ENCODE measurements at regions not wholly inside any gene's neighbourhood (a gene's known extent, or its start where the extent isn't known, plus 50 kb on each side); places are given as distances from the start of the nearest gene placed in this dataset.

DNA sequence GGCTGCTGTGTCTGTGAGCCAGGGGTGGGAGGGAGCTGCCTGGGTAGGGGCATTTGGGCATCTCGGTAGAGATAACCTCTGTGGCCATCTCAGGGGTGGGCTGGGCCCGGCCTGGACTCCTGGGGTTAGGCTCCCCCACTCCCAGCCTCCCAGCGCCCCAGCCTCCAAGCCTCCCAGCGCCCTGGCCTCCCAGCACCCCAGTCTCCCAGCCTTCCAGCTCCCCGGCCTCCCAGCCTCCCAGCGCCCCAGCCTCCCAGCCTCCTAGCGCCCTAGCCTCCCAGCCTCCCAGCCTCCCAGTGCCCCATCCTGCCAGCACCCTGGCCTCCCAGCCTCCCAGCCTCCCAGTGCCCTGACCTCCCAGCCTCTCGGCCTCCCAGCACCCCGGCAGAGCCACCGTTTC is 85.1 kb upstream of the TTC34 start:
- Histone ChIP-seq H3K4me2 (no peak overlapping the region), H3K4me1 (no peaks in the 10 kb centered on the region), H3K4me3 (no peak overlapping the region), H3K9me3 (ENCODE audit: low read depth) (peaks cover 8% of the 10 kb centered on the region), H2AFZ (replicated peaks) (no peak overlapping the region), H3F3A (ENCODE audit: low read depth) (no peaks in the 10 kb centered on the region), H3K27me3 (no peaks in the 10 kb centered on the region), H3K9ac (no peak overlapping the region), H3K27ac (no peak overlapping the region), H3K79me2 (ENCODE audit: low read depth) (no peaks in the 10 kb centered on the region), H3K36me3 (no peaks in the 10 kb centered on the region), H4K20me1 (ENCODE audit: low read depth) (no peaks in the 10 kb centered on the region)
- Mint-ChIP-seq H3K27ac (no peak overlapping the region), H3K27me3 (ENCODE audit: insufficient read depth, low read depth) (peaks cover 7% of the 10 kb centered on the region), H3K4me1 (peaks cover 33% of the 10 kb centered on the region), H3K9me3 (peaks cover 2% of the 10 kb centered on the region), H3K36me3 (no peaks in the 10 kb centered on the region), H3K4me3 (peak overlapping the region; percentile 58)
- no peak for DNase-seq (ENCODE audit: low spot score)
- TF ChIP-seq EZH2 (IDR thresholded peaks at IDR 0.05) (no peak), EZH2phosphoT487 (IDR thresholded peaks at IDR 0.05) (no peak), CTCF (IDR thresholded peaks at IDR 0.05) (no peak)

GRCh38 chr1:2887941-2888855 is 86.7 kb upstream of the TTC34 start:
- H3K27me3 Mint-ChIP-seq (ENCODE audit: insufficient read depth, low read depth): peaks cover 9% of the 10 kb centered on the region
- Histone ChIP-seq H3K9ac (no peak overlapping the region), H3K4me1 (no peaks in the 10 kb centered on the region), H3K4me2 (no peak overlapping the region), H3K27ac (no peak overlapping the region), H3K4me3 (no peak overlapping the region), H3K27me3 (no peaks in the 10 kb centered on the region), H3K9me3 (ENCODE audit: low read depth) (peaks cover 5% of the 10 kb centered on the region), H4K20me1 (ENCODE audit: low read depth) (no peaks in the 10 kb centered on the region), H3K79me2 (ENCODE audit: low read depth) (no peaks in the 10 kb centered on the region), H3F3A (ENCODE audit: low read depth) (no peaks in the 10 kb centered on the region), H3K36me3 (no peaks in the 10 kb centered on the region), H2AFZ (replicated peaks) (no peak overlapping the region)
- H3K4me3 Mint-ChIP-seq: no peak overlapping the region
- H3K9me3 Mint-ChIP-seq: peaks cover 2% of the 10 kb centered on the region
- no peaks in the 10 kb centered on the region for H3K36me3 Mint-ChIP-seq
- peaks cover 39% of the 10 kb centered on the region for H3K4me1 Mint-ChIP-seq
- H3K27ac Mint-ChIP-seq: no peak overlapping the region
- DNase-seq (ENCODE audit: low spot score): no peak
- TF ChIP-seq CTCF (IDR thresholded peaks at IDR 0.05): no peak
- TF ChIP-seq EZH2 (IDR thresholded peaks at IDR 0.05): no peak
- TF ChIP-seq EZH2phosphoT487 (IDR thresholded peaks at IDR 0.05): no peak

- no peak overlapping the region for H2AFZ ChIP-seq (replicated peaks)
- no peak overlapping the region for H3K9ac ChIP-seq
- no peaks in the 10 kb centered on the region for H3K79me2 ChIP-seq (ENCODE audit: low read depth)
- no peak overlapping the region for H3K4me2 ChIP-seq
- H3K27ac Mint-ChIP-seq: no peak overlapping the region
- no peaks in the 10 kb centered on the region for H3K36me3 ChIP-seq
- no peak overlapping the region for H3K4me3 Mint-ChIP-seq
- no peak overlapping the region for H3K27ac ChIP-seq
- TF ChIP-seq CTCF (IDR thresholded peaks at IDR 0.05) (no peak), EZH2phosphoT487 (IDR thresholded peaks at IDR 0.05) (no peak), EZH2 (IDR thresholded peaks at IDR 0.05) (no peak)
- H4K20me1 ChIP-seq (ENCODE audit: low read depth): no peaks in the 10 kb centered on the region
- H3K4me1 ChIP-seq: no peaks in the 10 kb centered on the region
- H3K9me3 ChIP-seq (ENCODE audit: low read depth): peaks cover 5% of the 10 kb centered on the region
- no peaks in the 10 kb centered on the region for H3K9me3 Mint-ChIP-seq
- no peak for DNase-seq (ENCODE audit: low spot score)
- H3K36me3 Mint-ChIP-seq: no peaks in the 10 kb centered on the region
- H3K27me3 Mint-ChIP-seq (ENCODE audit: insufficient read depth, low read depth): peaks cover 7% of the 10 kb centered on the region
- no peak overlapping the region for H3K4me3 ChIP-seq
- H3K27me3 ChIP-seq: no peaks in the 10 kb centered on the region
- no peaks in the 10 kb centered on the region for H3F3A ChIP-seq (ENCODE audit: low read depth)
- peaks cover 30% of the 10 kb centered on the region for H3K4me1 Mint-ChIP-seq
Measured at GRCh38 chr1:2890221-2890850, 88.8 kb upstream of the TTC34 start.
